ENCODE measurements at regions not wholly inside any gene's neighbourhood (a gene's known extent, or its start where the extent isn't known, plus 50 kb on each side); places are given as distances from the start of the nearest gene placed in this dataset.

DNA sequence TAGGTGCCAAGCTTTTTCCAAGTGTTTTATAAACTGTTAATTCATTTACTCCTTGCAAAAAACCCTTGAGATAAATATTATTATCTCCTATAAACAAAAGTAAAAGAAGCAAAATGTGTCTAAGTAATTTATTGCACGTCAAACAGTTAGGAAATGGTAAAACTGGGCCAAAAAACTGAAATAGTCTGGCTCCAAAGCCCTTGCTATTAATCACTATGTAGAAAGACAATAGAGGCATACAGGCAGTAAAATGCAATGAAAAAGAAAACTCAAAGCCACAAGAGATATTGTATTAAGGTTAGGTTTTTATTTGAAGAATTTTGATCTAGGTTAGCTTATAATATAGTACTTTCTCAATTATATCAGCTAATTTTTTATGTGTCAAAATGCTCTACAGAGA, 457.7 kb downstream of the ANXA1 start:
- no peak for TF ChIP-seq CTCF (IDR thresholded peaks at IDR 0.05; ENCODE audit: control insufficient read depth, extremely low read depth, insufficient read depth)
- no peak for DNase-seq (ENCODE audit: low read depth)

GRCh38 chr9:73611032-73611431, 459.4 kb downstream of the ANXA1 start:
- no peak for TF ChIP-seq CTCF (IDR thresholded peaks at IDR 0.05; ENCODE audit: control insufficient read depth, extremely low read depth, insufficient read depth)
- DNase-seq (ENCODE audit: low read depth), result no peak
- no peak overlapping the region for H3K4me3 ChIP-seq (ENCODE audit: low read depth, low read length)

More for the DNA sequence above, 457.7 kb downstream of the ANXA1 start:
- no peak overlapping the region for H3K4me3 ChIP-seq (ENCODE audit: low read depth, low read length)

- DNase-seq (ENCODE audit: low read depth), result no peak
- no peak for TF ChIP-seq CTCF (IDR thresholded peaks at IDR 0.05; ENCODE audit: control insufficient read depth, extremely low read depth, insufficient read depth)
- no peak overlapping the region for H3K4me3 ChIP-seq (ENCODE audit: low read depth, low read length)
These were observed 461.5 kb downstream of the ANXA1 start for GRCh38 chr9:73613092-73613701.

- H3K4me3 ChIP-seq (ENCODE audit: low read depth, low read length), result no peak overlapping the region
- TF ChIP-seq CTCF (IDR thresholded peaks at IDR 0.05; ENCODE audit: control insufficient read depth, extremely low read depth, insufficient read depth), result no peak
- DNase-seq (ENCODE audit: low read depth), result no peak
These were observed 463.9 kb downstream of the ANXA1 start for GRCh38 chr9:73615557-73615956.

- no peak for TF ChIP-seq CTCF (IDR thresholded peaks at IDR 0.05; ENCODE audit: control insufficient read depth, extremely low read depth, insufficient read depth)
- DNase-seq (ENCODE audit: low read depth), result no peak
- H3K4me3 ChIP-seq (ENCODE audit: low read depth, low read length), result no peak overlapping the region
These were observed 465.9 kb downstream of the ANXA1 start for GRCh38 chr9:73617586-73617985.

DNA sequence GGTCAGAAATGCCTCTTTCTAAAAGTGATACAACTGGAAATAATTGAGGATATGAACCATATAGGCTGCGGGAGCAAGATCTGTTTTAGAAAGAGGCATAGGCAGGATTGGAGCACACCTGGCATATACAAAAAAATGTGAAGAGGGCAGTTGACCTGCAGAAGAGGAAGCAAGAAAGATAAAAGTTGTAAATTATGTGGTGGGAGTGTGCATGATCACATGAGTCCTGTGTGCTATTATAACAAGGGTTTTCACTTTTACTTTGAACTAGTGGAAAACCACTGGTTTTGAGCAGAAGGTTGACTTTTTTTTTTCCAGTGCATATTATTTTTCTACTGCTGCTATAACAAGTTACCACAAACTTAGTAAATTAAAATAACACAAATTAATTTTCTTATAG, 489.3 kb downstream of the ANXA1 start:
- no peak for TF ChIP-seq CTCF (IDR thresholded peaks at IDR 0.05; ENCODE audit: control insufficient read depth, extremely low read depth, insufficient read depth)
- no peak overlapping the region for H3K4me3 ChIP-seq (ENCODE audit: low read depth, low read length)
- no peak for DNase-seq (ENCODE audit: low read depth)

DNA sequence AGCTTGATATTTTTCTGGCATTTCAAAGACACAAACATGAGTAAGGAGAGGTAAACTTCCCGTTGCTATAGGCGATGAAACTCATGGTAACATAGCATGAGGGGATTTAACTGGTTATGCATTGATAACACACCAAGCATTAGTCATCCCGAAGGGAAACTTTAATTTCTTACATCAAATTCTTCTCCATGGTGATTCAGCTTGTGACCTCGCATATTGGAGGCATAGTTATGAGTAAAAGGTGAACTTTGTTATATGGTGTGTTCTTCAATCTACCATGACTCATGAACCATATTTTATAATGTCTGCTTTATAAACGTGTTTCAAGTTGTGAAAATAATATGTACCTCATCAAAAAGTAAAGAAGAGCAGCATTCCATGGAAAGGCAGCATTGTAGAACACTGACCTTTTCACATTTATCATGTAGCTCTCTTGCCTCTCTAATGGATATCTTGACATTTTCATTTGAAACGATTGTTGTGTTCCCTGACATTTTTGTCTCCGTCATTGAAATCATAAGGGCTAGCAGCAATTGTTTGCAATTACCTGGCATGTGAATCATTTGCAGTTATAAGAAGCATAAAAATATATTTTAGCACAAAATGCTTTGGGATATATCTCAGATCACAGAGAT, 491.8 kb downstream of the ANXA1 start:
- DNase-seq (ENCODE audit: low read depth), result no peak
- TF ChIP-seq CTCF (IDR thresholded peaks at IDR 0.05; ENCODE audit: control insufficient read depth, extremely low read depth, insufficient read depth), result no peak
- H3K4me3 ChIP-seq (ENCODE audit: low read depth, low read length), result no peak overlapping the region

All from LNCaP clone FGC (cell line).